ENCODE measurements at regions not wholly inside any gene's neighbourhood (a gene's known extent, or its start where the extent isn't known, plus 50 kb on each side); places are given as distances from the start of the nearest gene placed in this dataset.

GRCh38 chr10:61317706-61318105 is 135.5 kb downstream of the TMEM26 start:
- peak; percentile 4 for DNase-seq

GRCh38 chr10:61316676-61317265 is 136.4 kb downstream of the TMEM26 start:
- no peak for DNase-seq

DNA sequence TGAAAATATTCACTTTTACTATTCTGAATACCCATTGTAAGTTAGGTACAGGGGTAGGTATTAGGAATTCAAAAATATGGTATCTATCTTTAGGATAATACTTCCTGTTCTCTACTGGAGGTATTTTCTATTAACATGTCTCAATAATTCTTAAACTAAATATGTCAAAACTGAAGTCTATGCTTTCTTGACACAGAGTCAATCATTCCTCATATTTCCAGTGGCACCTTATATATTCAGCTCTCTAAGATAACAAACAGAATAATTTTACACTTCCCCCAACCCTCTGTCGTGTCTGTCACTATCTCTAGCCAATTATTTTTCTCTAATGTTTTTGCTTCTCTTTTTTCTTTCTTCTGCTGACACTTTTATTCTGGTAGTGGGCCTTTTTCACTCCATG is 138.9 kb downstream of the TMEM26 start:
- no peak for DNase-seq

- DNase-seq = no peak
Measured at GRCh38 chr10:61313460-61313859, 139.7 kb downstream of the TMEM26 start.

GRCh38 chr10:61304746-61305145 is 148.4 kb downstream of the TMEM26 start:
- DNase-seq = no peak

DNA sequence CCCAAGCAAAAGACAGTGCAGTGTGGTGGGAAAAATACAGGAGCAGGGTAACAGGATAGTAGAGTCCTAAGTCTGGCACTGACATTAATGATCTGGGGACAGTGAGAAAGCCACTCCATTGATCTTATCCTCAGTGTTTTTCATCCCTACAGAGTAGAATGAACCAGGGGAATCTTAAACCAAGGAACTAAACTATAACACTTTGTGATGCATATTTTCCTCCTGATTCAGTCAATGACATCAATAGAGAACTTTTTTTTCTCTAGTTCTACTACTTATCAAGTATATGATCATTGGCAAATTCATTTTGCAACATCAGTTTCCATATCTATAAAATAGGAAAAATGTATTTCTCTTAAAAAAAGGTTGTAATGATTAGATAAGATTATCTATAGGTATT is 151.1 kb downstream of the TMEM26 start:
- no peak for DNase-seq

DNA sequence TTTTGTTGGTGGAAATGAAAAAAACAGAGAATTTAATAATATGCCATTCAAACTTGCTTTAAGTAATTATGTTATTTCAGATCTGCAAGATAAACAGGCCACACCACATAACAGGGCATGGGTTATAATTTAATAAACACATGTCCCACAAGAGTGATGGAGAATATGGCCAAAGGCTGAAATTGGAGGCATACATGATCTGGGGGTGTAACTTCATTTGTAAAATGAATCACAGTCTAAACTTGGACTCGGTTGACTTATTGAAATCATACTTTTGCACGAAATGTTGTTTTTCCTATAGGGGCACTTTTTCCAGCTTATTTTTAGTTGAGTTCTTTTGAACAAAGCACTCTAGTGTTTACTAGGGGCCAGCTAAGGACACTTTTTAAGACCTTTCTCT is 151.6 kb downstream of the TMEM26 start:
- DNase-seq = no peak

DNA sequence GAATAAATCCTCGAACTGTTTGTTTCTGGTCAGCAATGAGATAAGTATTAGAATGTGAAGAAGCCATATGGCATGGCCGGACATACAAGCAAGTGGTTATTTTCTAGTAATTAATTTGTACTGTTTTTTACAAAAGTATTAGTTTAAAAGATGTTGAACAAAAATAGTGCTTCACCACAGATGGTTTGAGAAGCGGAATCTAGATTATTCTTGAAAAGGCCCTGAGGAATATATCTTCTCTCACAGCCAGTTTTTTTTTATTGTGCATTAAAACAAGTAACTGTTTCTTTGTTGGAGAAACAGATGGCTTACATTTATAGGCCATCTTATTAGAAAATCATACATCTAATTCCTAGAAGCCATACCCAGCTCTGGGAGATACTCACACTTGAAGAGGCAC is 153.3 kb downstream of the TMEM26 start:
- no peak for DNase-seq

- DNase-seq = no peak
Measured at GRCh38 chr10:61299156-61299555, 154.0 kb downstream of the TMEM26 start.

DNA sequence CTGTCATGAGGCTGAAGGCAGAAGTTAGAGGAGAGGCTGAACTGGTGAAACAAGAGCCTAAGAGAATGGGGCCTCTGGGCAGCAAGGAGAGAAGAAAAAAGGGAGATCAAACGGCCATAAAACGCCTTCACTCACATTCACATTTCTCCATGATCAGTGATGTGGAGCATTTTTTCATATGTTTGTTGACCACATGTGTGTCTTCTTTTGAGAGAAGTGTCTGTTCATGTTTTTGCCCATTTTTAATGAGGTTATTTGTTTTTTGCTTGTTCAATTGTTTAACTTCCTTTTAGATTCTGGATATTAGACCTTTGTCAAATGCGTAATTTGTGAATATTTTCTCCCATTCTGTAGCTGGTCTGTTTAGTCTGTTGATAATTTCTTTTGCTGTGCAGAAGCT is 155.0 kb downstream of the TMEM26 start:
- no peak for DNase-seq

GRCh38 chr10:61296161-61296560 is 157.0 kb downstream of the TMEM26 start:
- no peak for DNase-seq

- no peak for DNase-seq
Measured at GRCh38 chr10:61294131-61294530, 159.1 kb downstream of the TMEM26 start.

- no peak for DNase-seq
Measured at GRCh38 chr10:61289813-61290212, 163.4 kb downstream of the TMEM26 start.

DNA sequence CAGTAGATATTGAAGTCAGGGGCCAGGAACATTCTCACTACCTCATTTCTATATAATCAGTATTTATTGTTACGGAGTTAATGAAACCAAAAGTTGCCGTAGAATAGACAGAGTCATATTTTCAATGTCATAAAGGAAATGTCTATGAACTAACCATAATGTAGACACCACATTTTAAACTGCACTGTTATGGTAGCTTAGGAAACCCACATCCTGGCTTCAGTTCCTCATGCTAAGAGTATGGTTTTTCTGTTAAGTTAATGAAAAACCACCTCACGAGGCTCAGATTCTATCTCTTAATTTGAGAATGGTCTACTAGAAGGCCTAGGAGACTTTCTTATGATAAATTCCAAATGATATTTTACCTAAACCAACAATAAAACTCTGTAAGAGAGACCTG is 166.5 kb downstream of the TMEM26 start:
- peak; percentile 71 for DNase-seq

DNA sequence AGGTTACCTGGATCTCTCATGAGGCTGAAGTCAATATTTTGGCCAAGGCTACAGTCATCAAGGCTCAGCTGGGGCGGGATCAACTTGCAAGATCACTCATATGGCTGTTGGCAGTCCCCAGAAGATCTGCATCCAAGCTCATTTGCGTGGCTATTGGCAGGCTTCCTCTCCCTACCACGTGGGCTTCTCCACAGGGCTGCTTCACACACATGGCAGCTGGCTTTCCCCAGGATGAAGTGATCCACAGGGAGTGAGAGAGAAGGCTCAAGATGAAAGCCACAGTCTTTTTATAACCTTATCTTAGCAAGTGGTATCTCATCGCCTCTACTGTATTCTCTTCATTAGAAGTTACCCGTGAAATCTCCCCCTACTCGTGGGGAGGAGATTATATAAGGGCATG is 167.4 kb downstream of the TMEM26 start:
- DNase-seq = no peak

DNA sequence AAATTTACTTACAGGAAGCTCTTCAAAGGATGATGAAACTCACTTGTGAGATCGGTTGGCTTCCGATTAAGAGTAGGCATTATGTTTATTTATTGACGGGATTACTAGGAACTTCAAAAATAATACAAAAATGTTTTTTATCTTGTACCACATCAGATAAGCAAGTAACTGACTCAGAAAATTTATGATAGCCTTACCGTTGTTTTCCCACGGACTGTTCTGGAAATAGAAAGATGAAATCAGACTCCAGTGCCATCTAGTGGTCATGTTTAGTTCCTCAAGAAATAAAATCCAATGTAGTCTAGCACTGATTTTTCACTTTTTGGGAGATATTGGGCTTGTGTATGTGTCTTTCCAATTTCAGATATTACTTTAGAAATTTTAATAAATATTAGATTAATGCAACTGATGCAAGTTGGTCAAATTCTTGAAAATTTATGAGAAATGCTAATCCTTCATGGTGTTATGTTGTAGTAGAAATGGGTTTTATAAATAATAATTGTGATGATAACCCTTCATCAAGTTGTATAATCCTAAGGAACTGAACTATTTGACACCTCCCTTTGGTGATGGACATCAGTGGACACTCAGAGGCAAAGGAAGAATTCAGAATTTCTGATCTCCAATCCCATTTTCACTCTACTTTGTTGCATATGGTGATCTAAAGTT is 168.8 kb downstream of the TMEM26 start:
- DNase-seq = peak; percentile 57

- no peak for DNase-seq
Measured at GRCh38 chr10:61283481-61284221, 169.5 kb downstream of the TMEM26 start.

DNA sequence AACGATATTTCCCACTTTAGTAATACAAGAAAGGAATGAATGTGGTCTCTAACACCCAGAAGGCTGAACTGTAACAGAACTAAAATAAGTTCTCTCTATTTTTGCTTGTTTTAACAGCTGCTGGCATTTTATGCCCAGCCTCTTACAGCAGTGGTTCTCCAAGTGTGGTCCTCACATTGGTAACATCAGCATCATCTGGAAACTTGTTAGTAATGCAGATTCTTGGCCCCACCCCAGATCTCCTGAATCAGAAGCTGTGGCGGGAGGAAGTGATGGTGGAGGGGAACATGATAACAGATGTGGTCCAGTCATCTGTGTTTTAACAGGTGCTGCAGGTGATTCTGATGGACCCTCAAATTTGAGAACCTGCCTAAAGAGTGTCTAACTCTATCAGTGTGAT is 170.1 kb downstream of the TMEM26 start:
- DNase-seq = no peak

DNA sequence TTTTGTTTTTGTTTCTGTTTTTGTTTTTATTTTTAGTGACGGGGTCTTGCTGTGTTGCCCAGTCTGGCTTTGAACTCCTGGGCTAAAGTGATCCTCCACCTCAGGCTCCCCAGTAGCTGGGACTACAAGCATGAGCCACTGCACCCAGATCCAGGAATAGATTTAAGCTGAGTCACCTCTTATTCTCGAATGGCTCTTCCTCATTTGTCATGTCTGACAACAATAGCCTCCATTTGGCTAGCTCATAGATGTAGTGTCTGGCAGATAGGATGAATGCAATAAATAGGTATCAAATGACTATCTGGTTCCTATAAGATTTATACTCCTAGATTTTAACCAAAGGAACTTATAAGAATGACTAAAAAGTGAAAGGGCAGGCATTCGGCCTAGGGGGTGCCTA is 172.9 kb downstream of the TMEM26 start:
- peak; percentile 4 for DNase-seq

DNA sequence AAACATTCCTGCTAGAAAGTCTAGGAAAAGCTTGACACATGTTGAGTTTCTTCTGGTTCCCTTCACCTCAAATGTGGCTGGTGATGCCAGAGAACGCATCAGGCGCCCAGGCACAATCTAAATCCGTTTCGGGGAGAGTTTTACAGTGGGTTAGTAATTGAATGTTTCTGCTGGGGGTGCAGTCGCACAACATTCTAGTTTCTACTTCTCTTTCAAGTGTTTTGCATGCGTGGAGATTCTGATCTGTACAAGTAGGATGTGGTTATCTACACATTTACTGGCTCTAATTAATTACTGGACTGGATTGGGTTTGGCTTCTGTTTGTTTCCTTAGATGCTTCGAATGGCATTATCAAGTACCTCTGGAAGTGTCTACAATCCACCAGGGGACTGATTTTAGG is 173.8 kb downstream of the TMEM26 start:
- no peak for DNase-seq

DNA sequence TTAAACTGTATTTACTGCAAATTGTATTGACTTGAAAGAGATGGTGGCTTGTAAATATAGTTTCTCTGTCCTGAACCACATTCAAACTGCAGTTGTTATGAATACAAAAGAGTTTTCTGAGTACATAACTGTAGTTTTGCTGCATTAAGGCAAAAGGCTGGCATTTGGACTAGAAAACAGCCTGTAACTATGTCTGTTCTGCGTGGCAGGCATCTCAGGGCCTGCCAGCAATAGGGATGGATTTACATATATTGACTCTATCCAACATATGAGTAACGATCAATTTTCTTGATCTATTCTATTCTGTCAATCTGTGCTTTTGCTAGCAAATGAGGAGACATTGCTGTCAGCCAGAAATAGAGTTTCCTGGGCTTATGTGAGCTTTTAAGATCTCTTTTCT is 174.6 kb downstream of the TMEM26 start:
- DNase-seq = no peak

- no peak for DNase-seq
Measured at GRCh38 chr10:61272781-61273180, 180.4 kb downstream of the TMEM26 start.

DNA sequence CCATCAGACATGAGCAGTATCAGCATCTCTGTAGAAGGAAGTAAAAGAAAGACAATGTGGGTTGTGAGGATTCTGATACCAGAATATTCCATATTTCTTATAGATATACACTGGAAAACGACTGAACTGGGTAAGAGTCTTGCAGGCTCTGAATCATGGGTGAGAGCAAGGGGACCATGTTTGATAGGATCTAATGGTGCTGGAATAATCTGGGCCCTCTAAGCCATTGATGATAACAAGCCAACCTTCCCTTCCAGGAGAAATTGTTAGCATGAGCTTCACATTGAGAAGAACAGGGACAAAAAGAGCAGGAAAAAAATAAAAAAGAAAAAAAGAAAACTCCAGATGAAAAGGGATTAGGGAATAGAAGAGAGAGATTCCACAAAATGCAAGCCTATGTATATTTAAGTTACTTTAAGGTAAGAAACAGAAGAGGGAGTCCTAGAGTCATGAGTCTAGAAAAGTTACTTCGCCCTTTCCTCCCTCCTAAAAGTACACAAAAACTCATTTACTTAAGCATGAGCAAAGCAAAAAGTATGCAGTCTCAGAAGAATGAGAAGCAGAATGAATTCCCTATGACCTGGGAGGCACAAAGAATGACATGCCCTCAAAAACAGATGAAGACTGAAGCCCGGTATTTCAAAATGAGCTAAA is 181.9 kb downstream of the TMEM26 start:
- DNase-seq = no peak

GRCh38 chr10:61263518-61263917 is 189.7 kb downstream of the TMEM26 start:
- no peak for DNase-seq

Measured in inflammatory macrophage treated with lipopolysaccharide for 4 hours (primary cell).